ENCODE measurements at regions not wholly inside any gene's neighbourhood (a gene's known extent, or its start where the extent isn't known, plus 50 kb on each side); places are given as distances from the start of the nearest gene placed in this dataset.

DNA sequence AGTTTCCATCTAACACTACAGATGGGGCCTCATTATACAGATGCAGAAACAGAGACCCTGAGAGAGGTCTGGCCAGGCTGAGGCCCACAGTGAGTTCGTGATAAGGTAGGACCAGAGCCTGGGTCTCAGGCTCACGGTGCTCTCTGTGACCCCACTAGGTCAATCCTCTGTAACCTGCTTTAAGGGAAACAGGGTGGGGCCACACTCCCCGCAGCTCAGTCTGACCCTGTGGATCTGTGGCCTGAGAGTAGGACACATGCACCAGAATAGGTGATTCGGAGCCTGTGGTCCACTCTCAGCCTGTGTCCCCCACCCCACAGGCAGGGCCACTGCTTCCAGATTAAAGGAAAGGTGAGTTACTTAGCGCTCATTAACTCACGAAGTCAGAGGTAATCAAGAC lies 137.8 kb upstream of the FAM20C start:
- TF ChIP-seq POLR2A (IDR thresholded peaks at IDR 0.05) (no peak), POLR2AphosphoS5 (IDR thresholded peaks at IDR 0.05) (no peak)
- TF ChIP-seq, protein P1, sequence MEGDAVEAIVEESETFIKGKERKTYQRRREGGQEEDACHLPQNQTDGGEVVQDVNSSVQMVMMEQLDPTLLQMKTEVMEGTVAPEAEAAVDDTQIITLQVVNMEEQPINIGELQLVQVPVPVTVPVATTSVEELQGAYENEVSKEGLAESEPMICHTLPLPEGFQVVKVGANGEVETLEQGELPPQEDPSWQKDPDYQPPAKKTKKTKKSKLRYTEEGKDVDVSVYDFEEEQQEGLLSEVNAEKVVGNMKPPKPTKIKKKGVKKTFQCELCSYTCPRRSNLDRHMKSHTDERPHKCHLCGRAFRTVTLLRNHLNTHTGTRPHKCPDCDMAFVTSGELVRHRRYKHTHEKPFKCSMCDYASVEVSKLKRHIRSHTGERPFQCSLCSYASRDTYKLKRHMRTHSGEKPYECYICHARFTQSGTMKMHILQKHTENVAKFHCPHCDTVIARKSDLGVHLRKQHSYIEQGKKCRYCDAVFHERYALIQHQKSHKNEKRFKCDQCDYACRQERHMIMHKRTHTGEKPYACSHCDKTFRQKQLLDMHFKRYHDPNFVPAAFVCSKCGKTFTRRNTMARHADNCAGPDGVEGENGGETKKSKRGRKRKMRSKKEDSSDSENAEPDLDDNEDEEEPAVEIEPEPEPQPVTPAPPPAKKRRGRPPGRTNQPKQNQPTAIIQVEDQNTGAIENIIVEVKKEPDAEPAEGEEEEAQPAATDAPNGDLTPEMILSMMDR (IDR thresholded peaks at IDR 0.05), result no peak
- no peaks in the 10 kb centered on the region for H3K4me1 ChIP-seq
- H3K36me3 ChIP-seq, result no peaks in the 10 kb centered on the region
- intact Hi-C loops (cut with DNase I; ENCODE audit: low total_unique reads), result no loop called here
- H3K4me3 ChIP-seq, result no peak overlapping the region
- DNase-seq (ENCODE audit: low spot score in 2 of 2), result no peak
- no peak overlapping the region for H3K27ac ChIP-seq
- H3K9me3 ChIP-seq, result no peaks in the 10 kb centered on the region
- H3K27me3 ChIP-seq, result peaks cover 0 to 5% of the 10 kb centered on the region in 2 donors

- peaks cover 0 to 5% of the 10 kb centered on the region in 2 donors for H3K27me3 ChIP-seq
- no peak overlapping the region for H3K27ac ChIP-seq
- no peaks in the 10 kb centered on the region for H3K36me3 ChIP-seq
- intact Hi-C loops (cut with DNase I; ENCODE audit: low total_unique reads), result no loop called here
- TF ChIP-seq POLR2AphosphoS5 (IDR thresholded peaks at IDR 0.05) (no peak), POLR2A (IDR thresholded peaks at IDR 0.05) (no peak)
- TF ChIP-seq, protein P1 (IDR thresholded peaks at IDR 0.05), result no peak
- no peaks in the 10 kb centered on the region for H3K9me3 ChIP-seq
- DNase-seq (ENCODE audit: low spot score in 2 of 2), result no peak
- no peak overlapping the region for H3K4me3 ChIP-seq
- H3K4me1 ChIP-seq, result no peaks in the 10 kb centered on the region
Measured at GRCh38 chr7:55690-56248, 136.6 kb upstream of the FAM20C start.

DNA sequence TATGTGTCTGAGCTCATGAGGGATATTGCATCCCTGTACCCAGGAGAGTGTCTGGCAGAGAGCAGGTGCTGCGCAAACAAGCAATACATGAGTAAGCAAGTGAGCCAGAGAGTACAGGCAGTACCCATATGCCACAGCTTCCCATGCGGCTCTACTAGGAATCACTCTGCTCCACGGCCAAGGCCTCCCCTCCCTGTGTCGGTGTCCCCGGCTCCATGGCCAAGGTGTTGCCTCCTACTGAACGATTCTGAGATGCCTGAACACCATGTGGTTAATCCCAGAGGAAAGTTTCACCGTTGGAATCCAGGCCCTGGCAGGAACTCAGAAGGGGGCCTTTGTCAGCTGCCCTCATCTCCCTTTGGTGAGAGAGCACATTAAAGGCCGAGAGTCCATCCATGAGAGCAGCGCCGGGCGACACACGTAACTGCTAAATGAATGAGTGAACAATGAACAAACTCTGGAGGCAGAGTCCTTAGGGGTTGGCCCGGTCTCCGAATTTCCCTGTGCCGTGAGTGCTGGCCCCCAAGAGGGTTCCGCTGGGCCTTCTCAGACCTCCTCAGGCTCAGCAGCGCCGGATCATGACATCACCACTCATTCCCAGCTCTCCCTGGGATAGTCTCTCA lies 136.0 kb upstream of the FAM20C start:
- intact Hi-C loops (cut with DNase I; ENCODE audit: low total_unique reads), result no loop called here
- DNase-seq (ENCODE audit: low spot score in 2 of 2), result no peak
- no peak for TF ChIP-seq POLR2A (IDR thresholded peaks at IDR 0.05)
- TF ChIP-seq, protein P1 (IDR thresholded peaks at IDR 0.05), result no peak
- H3K27me3 ChIP-seq, result peaks cover 0 to 5% of the 10 kb centered on the region in 2 donors
- no peak overlapping the region for H3K27ac ChIP-seq
- H3K9me3 ChIP-seq, result no peaks in the 10 kb centered on the region
- H3K4me1 ChIP-seq, result no peaks in the 10 kb centered on the region
- H3K4me3 ChIP-seq, result no peak overlapping the region
- no peaks in the 10 kb centered on the region for H3K36me3 ChIP-seq

DNA sequence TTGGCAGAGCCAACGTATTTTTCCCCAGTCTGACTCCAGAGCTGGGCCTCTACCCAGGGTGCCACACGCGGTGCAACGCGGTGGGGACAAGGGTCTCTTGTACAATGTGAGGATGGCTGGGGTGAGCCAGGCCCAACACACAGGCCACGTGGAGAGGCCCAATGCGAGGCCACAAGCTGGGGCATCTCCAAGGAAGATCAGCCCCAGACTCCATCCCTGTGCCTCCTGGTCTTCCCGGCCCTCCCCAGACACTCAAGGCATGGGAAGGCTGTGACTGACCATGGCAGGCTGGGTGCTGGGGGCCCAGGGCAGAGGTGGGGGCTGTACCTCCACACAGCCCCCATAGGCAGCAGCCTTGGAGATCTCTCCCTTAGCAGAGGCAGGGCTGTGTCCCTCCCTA lies 135.3 kb upstream of the FAM20C start:
- no peak overlapping the region for H3K27ac ChIP-seq
- TF ChIP-seq POLR2A (IDR thresholded peaks at IDR 0.05), result no peak
- TF ChIP-seq, protein P1 (IDR thresholded peaks at IDR 0.05), result no peak

DNA sequence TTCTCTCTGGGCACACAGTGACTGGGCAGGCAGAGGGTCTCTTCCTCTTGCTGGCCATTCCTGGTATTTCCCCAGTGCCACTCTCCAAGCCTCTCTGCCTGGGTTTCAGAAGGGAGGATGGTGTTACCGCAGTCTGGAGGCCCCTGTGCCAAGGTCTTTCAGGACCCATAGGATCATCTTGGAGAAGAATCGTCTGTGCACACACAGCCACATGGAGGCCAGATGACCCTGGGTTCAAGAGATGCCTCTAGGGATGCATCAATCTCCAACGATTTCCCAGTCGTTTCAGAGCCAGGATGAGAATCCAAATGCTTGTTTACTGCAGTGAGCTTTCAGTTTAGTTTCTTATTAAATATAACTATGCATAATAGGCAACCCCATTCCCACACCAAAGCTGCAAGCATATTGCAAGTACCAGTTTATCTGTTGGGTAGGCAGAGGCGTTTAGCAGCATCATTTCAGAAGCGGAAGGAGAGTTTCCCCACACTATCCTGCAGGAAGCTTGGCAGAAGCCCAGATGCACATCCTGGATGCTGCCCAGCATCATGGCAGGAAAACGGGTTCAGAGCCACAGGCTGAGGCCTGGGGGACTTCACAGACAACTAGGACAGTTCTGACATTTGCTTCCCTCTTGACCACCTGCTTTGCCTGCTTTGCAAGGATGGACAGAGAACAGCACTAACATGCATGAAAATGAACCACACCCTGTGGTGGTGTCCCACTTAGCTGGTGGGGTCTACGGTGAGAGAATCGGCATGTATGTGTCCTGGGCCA lies 134.7 kb upstream of the FAM20C start:
- H3K4me3 ChIP-seq, result no peak overlapping the region
- H3K27ac ChIP-seq, result no peak overlapping the region
- TF ChIP-seq, protein P1 (IDR thresholded peaks at IDR 0.05), result no peak
- no peak for TF ChIP-seq POLR2A (IDR thresholded peaks at IDR 0.05)
- TF ChIP-seq POLR2AphosphoS5 (IDR thresholded peaks at IDR 0.05), result no peak
- DNase-seq (ENCODE audit: low spot score in 2 of 2), result no peak
- intact Hi-C loops (cut with DNase I; ENCODE audit: low total_unique reads), result no loop called here
- H3K9me3 ChIP-seq, result no peaks in the 10 kb centered on the region
- H3K4me1 ChIP-seq, result no peaks in the 10 kb centered on the region
- peaks cover 0 to 5% of the 10 kb centered on the region in 2 donors for H3K27me3 ChIP-seq
- no peaks in the 10 kb centered on the region for H3K36me3 ChIP-seq

More for the DNA sequence above, 135.3 kb upstream of the FAM20C start:
- intact Hi-C loops (cut with DNase I; ENCODE audit: low total_unique reads), result no loop called here
- no peak for DNase-seq (ENCODE audit: low spot score in 2 of 2)
- H3K9me3 ChIP-seq, result no peaks in the 10 kb centered on the region
- H3K27me3 ChIP-seq, result peaks cover 0 to 5% of the 10 kb centered on the region in 2 donors
- no peaks in the 10 kb centered on the region for H3K4me1 ChIP-seq
- no peak overlapping the region for H3K4me3 ChIP-seq
- no peaks in the 10 kb centered on the region for H3K36me3 ChIP-seq
